SHP77 treated with DMSO at 0.1 percent for 48 hours (cell line): ENCODE measurements at regions not wholly inside any gene's neighbourhood (a gene's known extent, or its start where the extent isn't known, plus 50 kb on each side); places are given as distances from the start of the nearest gene placed in this dataset.
"Not testable (repeated sequence)": the region's sequence is repeated elsewhere in the genome, so short reads cannot be mapped to it uniquely, and the experiment has no call there.

ENCODE experiments used
- DNase-seq: peaks from one replicate; lab custom pipeline; 2025; lab: John Stamatoyannopoulos, UW

GRCh38 chr6:169978615-169979161 lies 227.3 kb downstream of the ERMARD start:
- no peak for DNase-seq

DNA sequence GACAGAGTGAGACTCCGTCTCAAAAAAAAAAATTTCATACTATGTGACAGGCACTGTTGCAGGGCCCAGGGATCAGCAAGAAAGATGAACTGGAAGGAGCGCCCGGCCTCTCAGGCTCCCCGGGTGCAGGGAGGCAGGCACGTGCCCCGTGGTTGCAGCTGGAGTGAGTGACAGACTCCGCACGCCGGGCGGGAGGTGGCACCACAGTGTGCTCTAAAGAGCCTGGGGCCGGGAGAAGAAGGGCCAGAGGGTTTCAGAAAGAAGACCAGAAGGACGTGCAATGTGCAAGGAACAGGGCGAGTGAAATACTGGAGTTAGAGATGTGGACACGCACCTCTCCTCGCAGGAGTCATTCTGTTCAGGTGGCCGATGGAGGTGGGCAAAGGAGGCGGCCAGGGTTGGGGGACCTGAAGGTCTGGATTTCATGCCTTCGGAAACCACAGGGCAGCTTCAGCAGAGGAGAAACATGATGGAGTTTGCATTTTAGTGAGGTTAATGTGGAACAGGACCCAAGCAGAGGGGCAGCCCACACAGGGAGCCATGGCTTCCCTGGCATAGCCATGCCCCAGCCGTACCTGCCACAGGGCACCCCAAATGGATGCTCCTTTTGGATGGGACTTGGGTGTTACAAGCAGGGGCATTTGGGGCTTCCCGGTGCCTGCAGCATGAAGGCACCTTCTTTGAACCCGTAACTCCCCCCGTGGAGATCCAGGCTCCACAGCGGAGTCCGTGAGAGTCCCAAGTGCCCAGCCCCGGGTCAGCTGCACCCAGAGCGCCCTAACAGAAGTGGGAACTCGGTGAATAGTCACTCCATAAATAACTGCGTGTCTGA lies 226.2 kb downstream of the ERMARD start:
- no peak for DNase-seq

GRCh38 chr6:169976301-169977081 lies 225.1 kb downstream of the ERMARD start:
- no peak for DNase-seq

DNA sequence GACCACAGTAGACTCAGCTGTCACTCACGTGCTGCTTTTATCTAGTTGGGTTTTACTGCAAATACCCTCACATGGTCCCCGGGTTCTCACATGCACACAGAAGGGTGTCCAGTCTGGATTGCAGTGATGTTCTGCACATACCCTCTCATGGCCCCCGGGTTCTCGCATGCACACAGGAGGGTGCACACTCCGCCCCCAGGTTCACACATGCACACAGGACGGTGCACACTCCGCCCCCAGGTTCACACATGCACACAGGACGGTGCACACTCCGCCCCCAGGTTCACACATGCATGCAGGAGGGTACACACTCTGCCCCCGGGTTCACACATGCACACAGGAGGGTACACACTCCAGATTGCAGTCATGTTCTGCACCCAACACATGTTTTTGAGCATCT lies 224.3 kb downstream of the ERMARD start:
- DNase-seq: no peak

DNA sequence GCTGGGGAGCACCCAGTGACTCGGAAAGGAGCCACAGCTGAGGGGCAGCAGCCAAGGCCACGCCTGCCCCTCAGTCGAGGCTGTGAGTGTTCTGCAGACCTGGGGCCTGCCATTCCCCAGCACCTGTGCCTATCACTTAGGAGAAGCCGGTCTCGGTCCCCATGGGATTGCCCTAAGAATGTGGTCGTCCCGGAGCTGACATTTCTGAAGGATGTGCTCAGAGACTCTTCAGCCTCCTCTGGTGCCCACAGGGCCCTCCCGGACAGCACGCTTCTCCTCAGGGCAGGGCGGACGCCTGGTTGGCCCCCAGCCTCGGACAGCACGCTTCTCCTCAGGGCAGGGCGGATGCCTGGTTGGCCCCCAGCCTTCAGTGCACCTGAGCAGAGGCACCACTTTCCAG lies 223.9 kb downstream of the ERMARD start:
- no peak for DNase-seq

DNA sequence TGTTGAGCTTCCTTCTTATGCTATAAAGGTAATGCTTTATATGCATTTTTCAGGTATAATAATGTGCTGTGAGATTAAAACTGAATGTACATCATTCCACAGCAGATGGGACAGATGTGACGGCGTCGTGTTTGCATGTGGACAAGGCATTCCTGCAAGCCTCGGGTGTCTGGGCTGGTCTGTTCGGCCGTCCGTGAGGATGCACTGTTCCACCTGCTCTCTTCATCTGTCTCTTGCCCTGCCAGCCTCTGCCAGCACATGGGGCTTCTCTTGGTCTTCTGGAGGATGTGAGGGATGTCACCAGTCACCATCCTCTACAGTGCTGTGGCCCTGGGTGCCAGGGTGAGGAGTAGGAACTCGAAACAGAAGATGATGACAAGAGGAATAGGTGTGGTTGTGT lies 223.2 kb downstream of the ERMARD start:
- no peak for DNase-seq

DNA sequence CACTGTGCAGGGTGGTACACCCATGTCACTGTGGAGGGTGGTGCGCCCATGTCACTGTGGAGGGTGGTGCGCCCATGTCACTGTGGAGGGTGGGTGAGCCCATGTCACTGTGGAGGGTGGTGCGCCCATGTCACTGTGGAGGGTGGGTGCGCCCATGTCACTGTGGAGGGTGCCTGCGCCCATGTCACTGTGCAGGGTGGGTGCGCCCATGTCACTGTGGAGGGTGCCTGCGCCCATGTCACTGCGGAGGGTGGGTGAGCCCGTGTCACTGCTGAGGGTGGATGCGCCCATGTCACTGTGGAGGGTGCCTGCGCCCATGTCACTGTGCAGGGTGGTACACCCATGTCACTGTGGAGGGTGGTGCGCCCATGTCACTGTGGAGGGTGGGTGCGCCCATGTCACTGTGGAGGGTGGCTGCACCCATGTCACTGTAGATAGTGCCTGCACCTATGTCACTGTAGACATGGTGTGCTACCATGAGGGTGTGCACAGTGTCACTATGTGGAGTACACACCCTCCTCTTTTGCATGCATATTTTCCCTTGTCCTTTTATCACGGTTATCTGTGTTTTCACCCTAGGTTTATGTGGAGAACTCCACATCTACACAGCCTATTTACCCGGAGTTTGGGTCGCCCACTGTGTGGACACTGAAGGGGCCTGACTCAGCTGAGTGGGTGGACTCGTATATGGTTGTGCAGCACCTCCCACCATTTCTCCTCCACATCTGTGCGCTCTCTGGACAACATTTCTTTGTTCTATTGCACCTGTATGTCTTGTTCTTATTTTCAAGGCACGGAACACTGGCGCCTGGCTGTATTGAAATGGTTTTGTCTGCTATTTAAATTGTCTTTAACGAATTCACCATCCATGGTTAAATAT lies 222.4 kb downstream of the ERMARD start:
- not testable (repeated sequence) for DNase-seq

DNA sequence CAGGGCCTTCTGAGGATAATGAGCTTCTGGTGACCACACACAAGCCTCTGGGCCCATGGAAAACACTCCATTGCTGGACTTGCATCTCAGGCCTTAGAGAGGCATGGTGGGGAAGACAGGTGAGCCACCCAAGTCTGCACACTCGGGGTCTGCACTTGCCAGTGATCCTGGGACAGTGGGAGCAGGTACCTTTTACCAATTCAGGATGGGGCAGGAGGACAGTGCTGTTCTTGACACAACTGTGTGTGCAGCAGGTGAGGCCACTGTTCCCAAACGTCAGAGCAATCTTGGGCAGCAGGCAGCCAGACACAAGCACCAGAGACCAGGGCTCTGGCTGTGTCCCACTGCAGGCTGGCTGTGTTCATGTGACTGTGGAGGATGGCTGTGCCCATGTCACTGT lies 221.3 kb downstream of the ERMARD start:
- DNase-seq: no peak

DNA sequence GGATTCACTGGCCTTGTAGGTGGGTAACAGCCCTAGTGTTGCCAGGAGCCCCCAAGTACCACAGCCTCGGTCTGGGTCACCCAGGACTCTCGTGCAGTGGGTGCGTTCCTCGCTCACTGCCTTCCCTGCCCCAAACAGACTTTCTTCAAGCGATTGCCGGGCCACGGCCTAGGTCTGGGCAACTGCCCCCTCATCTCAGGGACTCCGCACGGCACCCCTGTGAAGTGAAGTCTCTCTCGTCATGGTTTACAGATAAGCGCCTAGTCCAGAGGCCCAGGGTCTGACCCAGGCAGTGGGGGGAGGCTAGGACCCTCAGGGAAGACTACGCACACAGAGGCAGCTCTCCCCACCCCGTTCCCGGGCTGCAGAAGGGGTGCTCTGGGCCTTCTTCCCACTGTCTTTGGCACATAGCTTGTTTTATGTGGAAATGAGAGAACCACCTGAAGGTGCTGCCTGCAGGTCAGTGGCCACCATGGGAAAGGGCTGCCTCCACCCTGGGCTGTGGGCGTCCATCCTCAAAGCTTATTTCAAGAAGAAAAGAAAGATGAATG lies 220.8 kb downstream of the ERMARD start:
- DNase-seq: no peak

DNA sequence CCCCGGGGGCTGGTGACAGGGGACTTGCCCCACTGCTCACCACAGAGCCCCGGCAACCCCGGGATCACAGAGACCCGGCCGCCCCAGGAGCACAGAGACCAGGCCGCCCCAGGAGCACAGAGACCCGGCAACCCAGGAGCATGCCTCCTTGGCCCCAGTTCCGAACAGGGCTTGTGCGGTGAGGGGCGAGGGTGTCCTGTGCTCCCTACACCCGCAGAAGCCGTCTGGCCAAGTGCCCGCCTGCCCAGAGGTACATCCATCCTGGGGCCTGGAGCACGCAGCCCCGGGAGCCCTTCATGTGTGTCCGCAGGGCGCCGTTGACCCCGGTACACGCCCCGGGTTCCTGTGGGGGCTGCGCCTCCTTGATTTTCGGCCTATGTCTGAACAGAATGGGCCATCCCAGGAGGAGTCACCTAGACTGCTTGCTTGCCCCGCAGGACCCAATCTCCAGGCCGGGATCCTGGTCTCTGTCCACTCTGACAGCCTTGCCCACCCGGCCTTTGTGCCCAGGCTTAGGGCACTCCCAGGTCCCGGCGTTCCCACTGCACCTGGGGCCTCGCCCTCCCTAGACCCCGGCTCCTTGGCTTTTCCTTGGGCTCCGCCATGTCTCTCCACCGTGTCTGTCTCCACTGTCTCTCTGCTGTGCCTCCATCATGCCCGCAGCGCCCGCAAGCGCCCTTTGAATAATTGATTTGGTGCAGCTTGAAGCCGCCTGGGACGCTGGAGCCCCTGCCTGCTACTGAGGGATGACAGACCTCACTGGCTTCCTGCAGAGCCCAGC lies 219.8 kb downstream of the ERMARD start:
- DNase-seq: no peak

GRCh38 chr6:169970306-169970988 lies 219.0 kb downstream of the ERMARD start:
- DNase-seq: no peak

DNA sequence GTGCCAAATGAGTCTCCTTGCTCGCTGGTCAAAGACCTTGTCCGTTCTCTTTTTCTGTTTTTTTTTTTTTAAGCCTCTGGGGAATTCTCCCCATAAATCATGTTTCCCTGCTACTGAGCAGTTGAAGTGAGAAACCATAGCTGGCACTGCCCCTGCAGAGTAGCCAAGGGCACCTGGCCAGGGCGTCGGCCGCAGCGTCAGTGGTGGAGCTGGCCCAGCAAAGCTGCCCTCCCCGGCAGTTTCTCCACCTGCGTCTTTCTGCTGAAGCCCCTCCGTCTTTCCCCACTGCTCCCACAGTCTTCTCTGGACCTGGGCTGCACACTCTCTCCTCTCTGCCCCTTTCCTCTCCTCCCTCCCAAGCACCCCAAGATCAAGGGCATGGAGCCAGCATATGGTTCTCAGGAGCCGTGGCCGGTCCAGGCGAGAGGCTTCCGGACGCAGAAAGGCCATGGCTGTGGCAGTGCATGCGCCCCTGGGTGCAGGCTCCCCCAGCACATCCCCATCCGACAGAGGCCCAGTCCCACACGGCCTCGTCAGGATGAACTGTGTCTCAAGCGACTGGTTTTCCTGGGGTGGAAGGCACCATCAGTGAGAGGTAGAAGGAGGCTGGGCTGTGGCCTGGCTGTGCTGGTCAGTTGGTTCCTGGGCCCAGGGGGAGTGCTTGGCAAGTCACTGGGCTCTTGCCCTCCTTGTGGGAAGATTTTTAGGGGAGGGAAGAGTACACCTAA lies 218.1 kb downstream of the ERMARD start:
- no peak for DNase-seq

DNA sequence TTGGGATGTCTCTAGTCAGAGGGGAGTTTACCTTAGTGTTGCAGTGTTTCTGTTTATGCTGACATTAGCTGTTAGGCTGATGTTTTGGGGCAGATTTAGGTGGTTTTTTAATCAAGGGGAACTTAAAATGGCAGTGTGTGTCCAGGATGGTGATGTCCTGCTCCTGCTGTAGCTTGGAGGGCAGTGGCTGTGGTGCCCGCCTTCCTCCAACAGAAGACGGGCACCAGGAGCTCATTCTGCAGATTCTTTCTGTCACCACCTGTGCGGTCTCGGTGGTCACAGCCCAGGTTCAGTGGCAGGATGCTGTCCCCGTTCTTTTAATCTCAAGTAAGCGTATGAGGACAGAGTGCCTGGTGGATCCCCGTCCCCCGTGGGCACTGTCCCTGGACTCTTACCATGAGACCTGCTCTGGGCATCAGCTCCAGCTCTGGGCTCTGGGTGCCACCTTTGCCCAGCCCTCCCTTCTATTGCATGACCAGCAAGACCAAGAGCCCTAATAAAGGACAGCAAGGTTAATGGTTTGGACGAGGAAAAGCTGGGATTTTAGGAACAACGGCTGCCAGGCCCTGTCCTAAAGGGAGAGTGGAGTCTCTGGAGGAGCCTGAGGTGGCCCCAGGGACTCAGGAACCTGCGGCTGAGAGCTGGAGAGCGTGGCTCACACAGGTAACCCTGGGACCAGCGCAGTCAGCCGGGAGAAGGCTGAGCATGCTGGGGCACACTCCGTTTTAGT lies 217.3 kb downstream of the ERMARD start:
- DNase-seq: no peak

DNA sequence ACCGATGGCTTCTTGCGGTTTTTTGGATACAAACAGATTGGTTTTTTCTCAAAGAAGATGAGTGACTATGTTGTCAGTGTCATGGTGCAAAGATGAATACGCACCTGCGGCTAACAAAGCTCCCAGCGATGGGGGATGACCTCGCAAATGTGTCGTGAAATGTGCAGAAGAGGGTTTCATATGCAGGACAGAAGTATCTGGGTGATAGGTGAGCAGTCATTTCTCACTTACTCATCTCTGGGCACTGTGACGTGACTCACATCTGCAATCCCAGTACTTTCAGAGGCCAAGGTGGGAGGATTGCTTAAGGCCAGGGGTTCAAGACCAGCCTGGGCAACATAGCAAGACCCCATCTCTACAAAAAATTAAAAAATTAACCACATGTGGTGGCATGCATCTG lies 216.3 kb downstream of the ERMARD start:
- no peak for DNase-seq

DNA sequence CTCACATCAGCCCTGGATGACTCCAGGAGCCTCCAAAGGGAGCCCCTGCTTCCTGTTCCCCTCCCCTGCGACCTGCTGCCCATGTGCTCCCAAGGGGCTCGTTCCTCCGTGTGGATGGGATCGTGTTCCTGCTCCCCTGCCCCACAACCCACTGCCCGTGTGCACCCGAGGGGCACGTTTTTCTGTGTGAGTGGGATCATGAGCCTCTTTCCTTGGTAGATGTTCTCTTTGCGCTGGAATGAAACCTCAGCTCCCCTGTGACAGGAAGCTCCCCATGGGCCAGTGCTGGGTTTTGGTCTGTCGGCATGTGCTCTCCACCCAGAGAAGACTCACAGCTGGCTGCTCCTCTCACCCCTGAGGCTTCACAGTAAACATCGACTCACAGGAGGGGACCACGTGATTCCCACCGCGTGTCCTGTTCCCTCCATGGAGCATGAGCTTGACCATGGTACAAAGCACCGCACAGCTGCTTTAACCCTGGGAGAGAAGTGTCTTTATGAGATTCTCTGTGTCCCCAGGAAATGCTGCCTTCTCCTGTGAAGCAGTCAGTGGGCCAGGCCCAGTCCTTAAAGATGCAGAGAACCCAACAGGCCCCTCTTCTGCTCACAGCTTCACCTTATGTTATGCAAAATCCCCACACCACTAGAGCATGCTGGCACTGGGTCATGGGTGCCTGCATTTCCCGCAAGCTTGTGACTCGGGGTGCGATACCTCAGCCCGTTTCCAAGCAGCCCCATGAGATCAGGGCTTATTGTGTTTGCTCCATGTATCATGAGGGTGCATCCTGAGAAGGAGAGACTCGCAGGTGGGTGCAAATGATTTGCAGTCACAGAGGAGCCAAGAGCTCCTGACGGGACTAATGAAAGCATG lies 215.1 kb downstream of the ERMARD start:
- DNase-seq: no peak

- DNase-seq: no peak
Observed at GRCh38 chr6:169965657-169966311, 214.4 kb downstream of the ERMARD start.

DNA sequence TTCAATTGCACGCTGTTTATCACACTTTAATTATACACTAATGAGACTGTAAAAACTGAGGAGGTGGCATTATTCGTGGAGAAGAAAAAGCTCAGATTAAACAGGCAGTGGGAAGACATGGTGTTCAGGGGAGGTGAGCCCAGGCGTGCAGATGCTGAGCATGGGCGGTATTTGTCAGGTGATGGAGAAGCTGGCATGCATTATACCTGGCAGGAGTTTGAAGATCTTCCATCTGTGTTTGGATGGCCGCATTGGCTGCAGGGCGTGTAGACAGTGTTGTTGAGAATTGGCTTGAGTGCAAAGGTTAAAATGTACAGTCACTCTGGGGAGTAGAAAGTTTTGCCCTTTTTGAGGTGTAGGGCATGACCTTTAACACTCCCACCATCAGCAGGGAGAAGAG lies 213.8 kb downstream of the ERMARD start:
- DNase-seq: no peak
